ENCODE measurements at regions not wholly inside any gene's neighbourhood (a gene's known extent, or its start where the extent isn't known, plus 50 kb on each side); places are given as distances from the start of the nearest gene placed in this dataset.
A peak's percentile ranks its signal among the peaks of the same experiment; 100 is the strongest.

- intact Hi-C loops (cut with DNase I): no loop called here
- ATAC-seq (peak; percentile 46), DNase-seq (no peak)
- H3K4me3 ChIP-seq: no peak overlapping the region
- TF ChIP-seq, protein P1, sequence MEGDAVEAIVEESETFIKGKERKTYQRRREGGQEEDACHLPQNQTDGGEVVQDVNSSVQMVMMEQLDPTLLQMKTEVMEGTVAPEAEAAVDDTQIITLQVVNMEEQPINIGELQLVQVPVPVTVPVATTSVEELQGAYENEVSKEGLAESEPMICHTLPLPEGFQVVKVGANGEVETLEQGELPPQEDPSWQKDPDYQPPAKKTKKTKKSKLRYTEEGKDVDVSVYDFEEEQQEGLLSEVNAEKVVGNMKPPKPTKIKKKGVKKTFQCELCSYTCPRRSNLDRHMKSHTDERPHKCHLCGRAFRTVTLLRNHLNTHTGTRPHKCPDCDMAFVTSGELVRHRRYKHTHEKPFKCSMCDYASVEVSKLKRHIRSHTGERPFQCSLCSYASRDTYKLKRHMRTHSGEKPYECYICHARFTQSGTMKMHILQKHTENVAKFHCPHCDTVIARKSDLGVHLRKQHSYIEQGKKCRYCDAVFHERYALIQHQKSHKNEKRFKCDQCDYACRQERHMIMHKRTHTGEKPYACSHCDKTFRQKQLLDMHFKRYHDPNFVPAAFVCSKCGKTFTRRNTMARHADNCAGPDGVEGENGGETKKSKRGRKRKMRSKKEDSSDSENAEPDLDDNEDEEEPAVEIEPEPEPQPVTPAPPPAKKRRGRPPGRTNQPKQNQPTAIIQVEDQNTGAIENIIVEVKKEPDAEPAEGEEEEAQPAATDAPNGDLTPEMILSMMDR (IDR thresholded peaks at IDR 0.05): no peak
- H3K27me3 ChIP-seq: no peaks in the 10 kb centered on the region
- no peaks in the 10 kb centered on the region for H3K36me3 ChIP-seq
- no peaks in the 10 kb centered on the region for H3K4me1 ChIP-seq
- peaks cover 5% of the 10 kb centered on the region for H3K9me3 ChIP-seq
- no peak overlapping the region for H3K27ac ChIP-seq
Observed at GRCh38 chr1:81174811-81175476, 625.8 kb upstream of the ADGRL2 start.

DNA sequence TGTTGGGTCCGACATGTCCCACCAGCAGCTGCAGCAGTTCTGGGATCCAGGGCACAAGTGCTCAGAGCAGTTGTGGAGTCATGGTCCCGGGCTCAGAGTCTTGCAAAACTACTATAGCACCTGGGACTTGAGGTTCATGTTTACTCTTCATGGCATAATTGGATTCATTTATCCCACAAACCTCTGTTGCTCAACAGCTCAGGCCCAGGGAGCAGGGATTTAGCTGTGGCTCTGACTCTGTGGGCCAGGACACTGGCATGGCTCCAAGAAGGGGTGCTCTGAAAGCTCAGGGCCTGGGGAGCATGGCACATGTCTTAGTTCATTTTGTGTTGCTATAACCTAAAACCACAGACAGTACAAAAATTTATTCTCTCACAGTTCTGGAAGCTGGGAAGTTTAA is 626.7 kb upstream of the ADGRL2 start:
- no peak for ATAC-seq
- Histone ChIP-seq H3K27ac (no peak overlapping the region), H3K27me3 (no peaks in the 10 kb centered on the region), H3K36me3 (no peaks in the 10 kb centered on the region), H3K4me1 (no peaks in the 10 kb centered on the region), H3K4me3 (no peak overlapping the region), H3K9me3 (peaks cover 5% of the 10 kb centered on the region)
- intact Hi-C loops (cut with DNase I): no loop called here
- TF ChIP-seq, protein P1 (IDR thresholded peaks at IDR 0.05): no peak
- no peak for DNase-seq

- intact Hi-C loops (cut with DNase I): no loop called here
Observed at GRCh38 chr1:81172483-81172882, 628.3 kb upstream of the ADGRL2 start.

DNA sequence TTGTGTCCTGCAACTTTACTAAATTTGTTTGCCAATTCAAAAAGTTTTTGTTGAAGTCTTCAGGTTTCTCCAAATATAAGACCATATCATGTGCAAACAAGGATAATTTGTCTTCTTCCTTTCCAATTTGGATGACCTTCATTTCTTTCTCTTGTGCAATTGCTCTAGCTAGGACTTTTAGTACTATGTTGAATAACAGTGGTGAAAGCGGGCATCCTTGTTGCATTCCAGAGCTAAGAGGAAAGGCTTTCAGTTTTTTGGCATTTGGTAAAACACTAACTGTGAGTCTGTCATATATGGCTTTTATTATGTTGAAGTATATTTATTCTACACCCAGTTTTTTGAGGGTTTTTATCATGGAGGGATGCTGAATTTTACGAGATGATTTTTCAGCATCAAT is 630.0 kb upstream of the ADGRL2 start:
- Histone ChIP-seq H3K27ac (no peak overlapping the region), H3K9me3 (peaks cover 5% of the 10 kb centered on the region), H3K4me3 (no peak overlapping the region), H3K27me3 (no peaks in the 10 kb centered on the region), H3K36me3 (no peaks in the 10 kb centered on the region), H3K4me1 (no peaks in the 10 kb centered on the region)
- no peak for ATAC-seq
- TF ChIP-seq, protein P1 (IDR thresholded peaks at IDR 0.05): no peak
- no peak for DNase-seq
- intact Hi-C loops (cut with DNase I): no loop called here

More at GRCh38 chr1:81172483-81172882, 628.3 kb upstream of the ADGRL2 start:
- no peak for DNase-seq
- Histone ChIP-seq H3K36me3 (no peaks in the 10 kb centered on the region), H3K9me3 (peaks cover 5% of the 10 kb centered on the region), H3K4me3 (no peak overlapping the region), H3K27ac (no peak overlapping the region), H3K4me1 (no peaks in the 10 kb centered on the region), H3K27me3 (no peaks in the 10 kb centered on the region)
- TF ChIP-seq, protein P1 (IDR thresholded peaks at IDR 0.05): no peak
- ATAC-seq: no peak

GRCh38 chr1:81165963-81166362 is 634.8 kb upstream of the ADGRL2 start:
- no peak for DNase-seq
- no peak overlapping the region for H3K4me3 ChIP-seq
- ATAC-seq: no peak
- TF ChIP-seq, protein P1 (IDR thresholded peaks at IDR 0.05): no peak
- intact Hi-C loops (cut with DNase I): no loop called here
- no peak overlapping the region for H3K27ac ChIP-seq
- no peaks in the 10 kb centered on the region for H3K4me1 ChIP-seq
- H3K36me3 ChIP-seq: no peaks in the 10 kb centered on the region
- no peaks in the 10 kb centered on the region for H3K27me3 ChIP-seq
- H3K9me3 ChIP-seq: no peaks in the 10 kb centered on the region

GRCh38 chr1:81160696-81161095 is 640.0 kb upstream of the ADGRL2 start:
- ATAC-seq: no peak
- no peak overlapping the region for H3K27ac ChIP-seq
- TF ChIP-seq, protein P1 (IDR thresholded peaks at IDR 0.05): no peak
- intact Hi-C loops (cut with DNase I): no loop called here
- H3K27me3 ChIP-seq: no peaks in the 10 kb centered on the region
- DNase-seq: no peak
- H3K36me3 ChIP-seq: no peaks in the 10 kb centered on the region
- H3K4me3 ChIP-seq: no peak overlapping the region
- H3K4me1 ChIP-seq: no peaks in the 10 kb centered on the region
- H3K9me3 ChIP-seq: no peaks in the 10 kb centered on the region
